NB4 (cell line): ENCODE measurements at regions not wholly inside any gene's neighbourhood (a gene's known extent, or its start where the extent isn't known, plus 50 kb on each side); places are given as distances from the start of the nearest gene placed in this dataset.

Experiments
- CTCF ChIP-seq: IDR thresholded peaks from one replicate; pipeline ENCODE4 v1.5.1; 2012; ENCODE audit warnings: low read depth, low read length
- MAX ChIP-seq: IDR thresholded peaks from 2 replicates; pipeline ENCODE4 v1.6.1; 2011; ENCODE audit warnings: low read depth, low read length

GRCh38 chr14:54226558-54226957 is 170.2 kb upstream of the CDKN3 start:
- TF ChIP-seq CTCF (no peak), MAX (no peak)
